ENCODE measurements at regions not wholly inside any gene's neighbourhood (a gene's known extent, or its start where the extent isn't known, plus 50 kb on each side); places are given as distances from the start of the nearest gene placed in this dataset.

GRCh38 chr19:29275266-29275665, 62.3 kb upstream of the UQCRFS1 start:
- TF ChIP-seq POLR2A (IDR thresholded peaks at IDR 0.05) (no peak), CTCF (IDR thresholded peaks at IDR 0.05) (no peak)
- ATAC-seq (no peak), DNase-seq (peak in 1 of 3 donors; percentile 13)
- H3K27me3 ChIP-seq: no peaks in the 10 kb centered on the region
- H3K4me3 ChIP-seq: no peak overlapping the region
- WGBS (ENCODE audit: insufficient coverage, low coverage, low lambda C conversion rate, missing lambda C conversion rate): 80% methylated on average over 1 of the region's 4 CpGs
- no peak overlapping the region for H3K27ac ChIP-seq
- H3K9me3 ChIP-seq: no peaks in the 10 kb centered on the region
- H3K4me1 ChIP-seq: no peaks in the 10 kb centered on the region
- no peaks in the 10 kb centered on the region for H3K36me3 ChIP-seq
- intact Hi-C loops (cut with DNase I): no loop called here

GRCh38 chr19:29277102-29277501, 64.2 kb upstream of the UQCRFS1 start:
- TF ChIP-seq POLR2A (IDR thresholded peaks at IDR 0.05) (no peak), CTCF (IDR thresholded peaks at IDR 0.05) (no peak)
- DNase-seq (peak in 1 of 3 donors; percentile 23), ATAC-seq (peak in 2 of 4 donors; percentile 26 to 30)
- no peaks in the 10 kb centered on the region for H3K4me1 ChIP-seq
- no peak overlapping the region for H3K4me3 ChIP-seq
- H3K27ac ChIP-seq: no peak overlapping the region
- whole genome bisulfite sequencing (ENCODE audit: insufficient coverage, low coverage, low lambda C conversion rate, missing lambda C conversion rate): 15% methylated on average over 7 of the region's 7 CpGs
- intact Hi-C loops (cut with DNase I): no loop called here
- H3K27me3 ChIP-seq: no peaks in the 10 kb centered on the region
- H3K9me3 ChIP-seq: no peaks in the 10 kb centered on the region
- no peaks in the 10 kb centered on the region for H3K36me3 ChIP-seq

- H3K27me3 ChIP-seq: no peaks in the 10 kb centered on the region
- no peak for TF ChIP-seq POLR2A (IDR thresholded peaks at IDR 0.05)
- no peak for TF ChIP-seq CTCF (IDR thresholded peaks at IDR 0.05)
- 28% methylated on average over 3 of the region's 3 CpGs for WGBS (ENCODE audit: insufficient coverage, low coverage, low lambda C conversion rate, missing lambda C conversion rate)
- H3K9me3 ChIP-seq: no peaks in the 10 kb centered on the region
- no peak for ATAC-seq
- peak in 1 of 3 donors; percentile 32 for DNase-seq
- H3K27ac ChIP-seq: no peak overlapping the region
- no peaks in the 10 kb centered on the region for H3K36me3 ChIP-seq
- no peaks in the 10 kb centered on the region for H3K4me1 ChIP-seq
- no peak overlapping the region for H3K4me3 ChIP-seq
- intact Hi-C loops (cut with DNase I): no loop called here
Measured at GRCh38 chr19:29278716-29279115, 65.8 kb upstream of the UQCRFS1 start.

GRCh38 chr19:29283366-29283765, 70.4 kb upstream of the UQCRFS1 start:
- intact Hi-C loops (cut with DNase I): no loop called here
- Histone ChIP-seq H3K27ac (no peak overlapping the region), H3K36me3 (no peaks in the 10 kb centered on the region), H3K9me3 (no peaks in the 10 kb centered on the region), H3K4me3 (no peak overlapping the region), H3K27me3 (no peaks in the 10 kb centered on the region), H3K4me1 (no peaks in the 10 kb centered on the region)
- DNase-seq (no peak), ATAC-seq (no peak)
- no peak for TF ChIP-seq POLR2A (IDR thresholded peaks at IDR 0.05)
- no peak for TF ChIP-seq CTCF (IDR thresholded peaks at IDR 0.05)
- WGBS (ENCODE audit: insufficient coverage, low coverage, low lambda C conversion rate, missing lambda C conversion rate): 21% methylated on average over 2 of the region's 3 CpGs

GRCh38 chr19:29285187-29285687, 72.3 kb upstream of the UQCRFS1 start:
- H3K27ac ChIP-seq: no peak overlapping the region
- ATAC-seq (no peak), DNase-seq (no peak)
- H3K36me3 ChIP-seq: no peaks in the 10 kb centered on the region
- H3K27me3 ChIP-seq: no peaks in the 10 kb centered on the region
- H3K4me3 ChIP-seq: no peak overlapping the region
- 38% methylated on average over 6 of the region's 6 CpGs for WGBS (ENCODE audit: insufficient coverage, low coverage, low lambda C conversion rate, missing lambda C conversion rate)
- intact Hi-C loops (cut with DNase I): no loop called here
- H3K9me3 ChIP-seq: no peaks in the 10 kb centered on the region
- no peaks in the 10 kb centered on the region for H3K4me1 ChIP-seq
- TF ChIP-seq POLR2A (IDR thresholded peaks at IDR 0.05): no peak

Data from right lobe of liver (tissue), 6 donors.